Cerebellar nuclear complex (tissue), 1 donor: ENCODE measurements at regions not wholly inside any gene's neighbourhood (a gene's known extent, or its start where the extent isn't known, plus 50 kb on each side); places are given as distances from the start of the nearest gene placed in this dataset.
"Not testable (repeated sequence)": the region's sequence is repeated elsewhere in the genome, so short reads cannot be mapped to it uniquely, and the experiment has no call there.

ENCODE experiments used
- DNase-seq, 2 experiments: peaks; one replicate each; lab custom pipeline; 2025; lab: John Stamatoyannopoulos, UW

DNA sequence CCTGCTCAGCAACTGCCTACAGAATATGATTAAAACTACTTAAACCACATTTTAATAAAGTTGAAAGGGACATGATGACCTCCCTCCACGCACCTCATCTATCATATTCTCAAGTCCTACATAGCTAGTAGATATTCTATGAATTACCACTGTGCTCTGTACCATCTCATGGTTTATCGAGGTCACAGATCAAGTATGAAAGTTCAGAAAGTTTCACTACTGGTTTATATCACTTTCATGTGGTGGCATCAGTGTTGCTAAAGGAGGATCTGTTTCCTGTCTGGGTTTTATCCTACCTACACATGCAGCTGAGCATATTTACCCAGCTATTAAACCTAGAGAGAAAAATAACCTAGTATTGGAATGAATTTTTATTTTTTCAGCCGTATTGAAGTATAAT is 214.9 kb upstream of the MON1B start:
- DNase-seq, result no peak

- no peak for DNase-seq
Observed at GRCh38 chr16:76976756-76977155, 214.2 kb upstream of the MON1B start.

DNA sequence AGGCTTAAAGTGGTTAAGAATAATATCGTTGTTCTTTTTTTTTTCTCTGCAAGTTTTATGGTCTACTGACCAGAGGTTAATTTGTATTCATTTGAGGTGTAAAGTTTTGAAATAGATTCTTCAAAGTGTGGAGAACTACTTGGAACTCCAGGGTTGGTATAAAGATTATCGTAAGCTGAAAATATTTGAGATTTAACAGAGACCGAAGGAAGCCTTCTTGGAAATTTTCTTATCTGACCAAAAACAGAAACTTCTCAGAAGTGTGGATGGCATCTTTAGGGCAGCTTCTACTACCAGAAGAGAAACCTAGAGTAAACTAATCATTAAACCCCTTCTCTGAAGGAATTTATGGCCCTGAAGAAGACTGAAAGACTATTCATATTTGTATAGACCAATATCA is 206.8 kb upstream of the MON1B start:
- no peak for DNase-seq

DNA sequence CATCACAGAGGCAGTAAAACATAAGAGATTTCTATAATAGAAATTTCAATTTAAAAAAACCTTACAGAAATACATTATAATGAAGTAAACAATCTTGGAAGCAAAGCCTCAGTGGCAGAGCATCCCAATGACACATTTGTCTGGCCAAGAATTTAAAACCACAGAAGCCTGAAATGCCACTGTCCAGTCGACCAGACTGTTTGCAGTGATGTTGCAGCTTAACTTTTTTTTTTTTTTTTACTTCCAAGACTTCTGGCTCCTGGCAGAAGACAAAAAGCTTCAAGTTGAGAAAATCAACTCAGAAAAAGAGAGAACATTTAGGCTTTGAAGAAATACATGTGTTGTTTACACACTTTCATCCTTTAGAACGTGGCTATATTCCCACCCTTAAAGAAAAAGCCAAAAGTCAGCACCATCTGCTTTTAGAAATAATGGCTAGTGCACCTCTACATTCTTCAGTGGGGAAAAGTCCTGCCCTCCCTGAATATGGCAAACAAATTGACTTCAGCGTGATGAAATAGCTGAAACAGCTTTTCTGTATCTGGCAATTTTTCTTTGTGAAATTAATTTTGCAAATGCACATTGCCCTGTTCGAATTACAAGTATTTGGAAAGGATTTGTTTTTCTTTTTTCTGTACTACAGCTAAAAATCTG is 205.5 kb upstream of the MON1B start:
- no peak for DNase-seq

DNA sequence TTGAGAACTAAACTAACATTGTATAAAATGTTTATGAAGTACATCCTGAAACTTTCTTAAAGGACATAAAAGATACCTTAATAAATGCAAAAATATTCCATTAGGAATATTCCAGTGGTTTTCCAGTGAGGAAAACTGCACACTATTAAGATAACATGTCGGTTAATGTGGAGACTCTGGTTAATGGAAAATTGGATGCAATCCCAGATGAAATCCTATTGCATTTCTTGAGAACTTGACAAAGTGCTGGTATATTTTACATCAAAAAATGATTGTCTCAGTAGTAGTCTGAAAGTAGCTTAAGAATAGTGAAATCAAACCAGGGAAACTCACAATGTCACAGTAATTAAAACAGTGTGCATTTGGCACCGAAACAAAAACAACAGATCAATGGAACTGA is 202.5 kb upstream of the MON1B start:
- DNase-seq, result no peak

DNA sequence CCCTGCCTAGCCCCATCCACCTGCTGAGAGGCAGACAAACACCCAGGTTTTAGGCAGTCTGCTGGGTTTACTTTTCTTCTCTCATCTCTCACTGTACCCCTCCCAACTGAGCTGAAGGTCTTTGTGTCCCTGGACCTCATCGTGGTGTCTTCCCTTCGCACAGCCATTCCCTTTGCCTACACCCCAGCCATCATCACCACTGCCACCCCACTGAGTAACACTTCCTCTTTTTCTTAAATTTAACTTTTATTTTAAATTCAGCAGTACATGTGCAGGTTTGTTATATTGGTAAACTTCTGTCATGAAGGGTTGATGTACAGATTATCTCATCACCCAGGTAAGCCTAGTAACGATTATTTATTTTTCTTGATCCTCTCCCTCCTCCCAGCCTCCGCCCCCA is 188.3 kb upstream of the MON1B start:
- DNase-seq, result no peak

- DNase-seq, result no peak
Observed at GRCh38 chr16:77009453-77009852, 181.5 kb upstream of the MON1B start.

DNA sequence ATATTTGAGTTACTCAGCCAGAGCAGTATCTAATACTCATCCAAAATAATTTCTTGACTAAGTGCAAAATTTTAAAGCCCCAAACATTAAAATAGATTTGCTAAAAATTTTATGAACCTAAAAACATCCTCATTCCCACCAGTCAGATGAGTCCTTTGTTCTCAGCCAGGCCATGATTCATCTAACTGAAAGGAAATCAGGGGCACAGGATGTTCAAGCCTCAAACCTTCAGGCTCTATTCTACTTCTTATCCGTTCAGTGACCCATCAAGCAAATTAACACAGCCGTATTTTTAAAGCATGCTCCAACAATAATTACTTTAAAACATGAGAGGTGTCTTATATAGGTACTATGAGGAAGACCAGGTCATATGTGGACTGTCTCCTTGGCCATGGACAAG is 176.5 kb upstream of the MON1B start:
- no peak for DNase-seq

- DNase-seq, result no peak
Observed at GRCh38 chr16:77030600-77030999, 160.4 kb upstream of the MON1B start.

DNA sequence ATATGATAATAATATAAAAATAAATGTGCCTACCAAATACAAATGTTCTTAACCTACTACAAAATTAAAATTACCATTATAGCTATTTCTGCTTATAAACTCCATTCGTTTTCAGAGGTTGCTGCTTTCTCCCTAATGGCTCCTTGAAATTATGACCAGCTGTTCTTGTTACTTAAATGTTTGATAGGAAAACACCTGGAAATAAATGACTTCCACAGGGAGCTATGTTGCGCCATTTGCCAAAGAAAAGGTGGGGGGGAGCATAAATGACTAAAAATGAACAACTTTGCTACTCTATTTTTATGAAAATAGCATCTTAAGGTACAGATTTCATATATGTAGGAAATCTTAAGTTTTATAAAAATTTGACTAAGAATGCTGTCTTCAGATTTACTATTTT is 157.5 kb upstream of the MON1B start:
- DNase-seq, result no peak

GRCh38 chr16:77035361-77035760 is 155.6 kb upstream of the MON1B start:
- no peak for DNase-seq

- DNase-seq, result no peak
Observed at GRCh38 chr16:77037696-77038347, 153.2 kb upstream of the MON1B start.

- no peak for DNase-seq
Observed at GRCh38 chr16:77041468-77041867, 149.5 kb upstream of the MON1B start.

DNA sequence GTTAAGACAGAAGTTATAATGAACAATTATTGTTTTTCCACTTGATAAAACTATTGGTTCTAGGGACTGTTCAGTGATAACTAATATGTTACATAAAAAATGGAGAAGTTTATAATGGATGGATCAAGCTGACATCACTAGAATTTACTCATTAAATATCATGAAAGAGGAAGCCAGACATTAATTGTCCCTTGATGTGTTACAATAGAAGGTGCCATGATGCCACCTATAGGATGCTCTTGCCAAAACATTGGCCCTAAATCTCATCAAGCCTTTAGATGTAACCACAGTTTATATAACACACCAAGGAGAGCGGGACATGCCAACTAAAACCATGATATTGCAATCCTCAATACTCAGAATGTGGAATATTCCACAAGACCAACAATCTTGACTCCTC is 147.9 kb upstream of the MON1B start:
- no peak for DNase-seq

GRCh38 chr16:77046206-77046605 is 144.8 kb upstream of the MON1B start:
- DNase-seq, result no peak

GRCh38 chr16:77048085-77048484 is 142.9 kb upstream of the MON1B start:
- no peak for DNase-seq

DNA sequence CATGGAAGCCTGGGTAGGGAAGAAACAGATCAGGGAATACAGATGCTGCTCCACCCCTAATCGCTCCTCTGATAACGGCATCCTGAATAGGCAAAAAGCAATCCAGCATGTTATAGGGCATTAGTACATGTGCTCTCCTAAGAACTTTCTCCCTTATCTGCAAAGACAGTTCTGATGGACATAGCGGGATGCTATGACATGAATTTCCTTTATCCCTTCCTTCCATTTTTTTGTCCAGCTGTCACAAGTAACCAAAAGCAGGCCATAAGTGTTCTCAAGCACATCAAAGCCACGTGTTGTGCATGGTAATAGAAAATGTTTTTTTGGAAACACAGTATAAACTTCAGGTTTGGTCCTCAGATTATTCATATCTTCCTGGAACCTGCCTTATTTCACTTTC is 141.4 kb upstream of the MON1B start:
- no peak for DNase-seq

DNA sequence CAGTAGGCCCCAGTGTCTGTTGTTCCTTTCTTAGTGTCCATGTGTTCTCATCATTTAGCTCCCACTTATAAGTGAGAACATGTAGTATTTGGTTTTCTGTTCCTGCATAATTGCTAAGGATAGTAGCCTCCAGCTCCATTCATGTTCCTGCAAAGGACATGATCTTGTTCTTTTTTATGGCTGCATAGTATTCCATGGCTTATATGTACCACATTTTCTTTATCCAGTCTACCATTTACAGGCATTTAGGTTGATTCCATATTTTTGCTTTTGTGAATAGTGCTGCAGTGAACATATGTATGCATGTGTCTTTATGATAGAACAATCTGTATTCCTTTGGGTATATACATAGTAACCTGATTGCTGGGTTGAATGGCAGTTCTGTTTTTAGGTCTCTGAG is 134.4 kb upstream of the MON1B start:
- not testable (repeated sequence) for DNase-seq

- DNase-seq, result no peak
Observed at GRCh38 chr16:77057161-77057774, 133.7 kb upstream of the MON1B start.

DNA sequence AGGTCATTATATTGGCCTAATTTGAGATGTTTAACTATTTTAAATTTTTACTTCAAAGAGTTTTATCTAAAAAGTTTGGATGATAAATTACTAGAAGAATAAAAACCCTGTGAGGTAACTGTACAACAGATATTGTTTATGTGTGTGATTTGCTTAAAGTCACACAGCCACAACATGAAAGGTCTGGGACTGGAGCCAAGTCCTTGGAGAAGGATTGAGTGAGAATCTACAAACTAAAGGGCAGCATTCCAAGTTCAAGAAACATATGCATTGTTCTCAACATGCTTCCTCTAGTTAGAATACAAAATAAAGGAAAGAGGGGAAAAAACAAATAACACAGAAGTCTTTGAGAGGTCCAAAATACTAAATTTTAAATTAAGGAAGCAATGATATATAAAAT is 131.5 kb upstream of the MON1B start:
- DNase-seq, result no peak

DNA sequence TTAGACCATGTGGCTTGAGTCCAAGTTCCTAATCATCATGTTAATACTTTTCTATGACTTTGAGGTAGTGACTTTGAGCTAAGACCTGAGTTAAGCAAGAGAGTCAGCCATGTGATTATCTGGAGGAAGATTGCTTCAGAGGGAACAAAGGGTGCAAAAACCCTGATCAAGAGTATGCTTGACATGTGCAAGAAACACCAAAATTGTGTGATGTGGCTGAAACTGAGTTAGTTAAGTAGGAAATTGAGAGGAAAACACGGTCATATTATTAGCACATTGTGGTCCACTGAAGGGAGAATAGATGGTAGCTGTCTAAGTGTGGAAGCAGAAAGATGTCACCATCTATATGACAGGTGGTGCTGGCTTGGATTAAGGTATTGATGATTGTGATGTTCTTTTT is 130.4 kb upstream of the MON1B start:
- no peak for DNase-seq

DNA sequence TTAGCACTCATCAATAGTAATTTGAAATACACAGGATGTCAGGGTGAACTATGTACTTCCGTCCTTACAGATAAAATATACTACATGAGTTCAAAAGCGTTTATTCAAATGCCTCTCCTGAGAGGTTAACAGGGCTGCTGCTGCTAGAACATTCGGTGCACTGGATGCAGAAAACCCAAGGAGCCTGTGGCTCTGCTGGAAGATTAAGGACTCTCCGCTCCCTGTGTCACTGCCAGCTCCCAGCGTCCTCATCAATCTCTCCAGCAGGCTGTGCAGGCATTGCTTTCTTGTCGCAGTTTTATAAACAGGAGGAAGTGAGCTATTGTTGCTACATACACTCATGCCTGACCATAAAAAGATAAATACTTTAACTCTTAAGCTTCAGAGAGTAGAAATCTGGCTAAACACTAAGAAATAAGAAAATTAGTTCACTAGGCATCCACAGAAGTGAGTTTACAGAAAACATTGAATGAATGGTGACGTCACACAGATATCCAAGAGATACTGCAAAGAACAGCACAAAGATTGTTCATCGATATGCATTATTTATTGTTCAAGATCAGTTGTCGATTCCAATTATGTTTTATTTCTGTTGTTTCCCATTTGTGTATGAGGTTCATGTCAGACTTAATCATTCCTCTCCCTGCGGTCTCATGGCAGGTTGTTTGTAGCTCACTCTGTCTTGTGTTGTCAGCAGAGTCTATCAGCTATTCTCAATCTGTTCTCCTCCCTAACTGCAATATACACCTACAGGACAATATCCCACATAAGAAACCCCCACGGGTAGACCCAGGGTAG is 127.9 kb upstream of the MON1B start:
- DNase-seq, result no peak

DNA sequence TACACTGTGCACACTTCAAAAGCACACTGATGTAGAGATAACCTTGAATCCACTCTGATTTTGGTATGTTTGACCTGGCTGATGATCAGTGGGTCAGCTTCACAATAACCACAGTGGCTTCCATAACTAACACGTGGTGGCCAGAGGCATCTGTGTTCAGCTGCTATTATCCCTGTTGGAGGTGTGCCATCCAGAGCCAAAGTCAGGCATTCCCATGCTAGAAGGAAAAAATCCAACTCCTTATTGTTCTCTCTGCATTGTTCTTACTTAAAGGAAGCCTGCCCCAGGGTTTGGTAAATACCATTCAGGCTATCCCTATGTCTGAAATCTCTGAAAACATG is 127.3 kb upstream of the MON1B start:
- no peak for DNase-seq
